GM21515 (cell line): ENCODE measurements at regions not wholly inside any gene's neighbourhood (a gene's known extent, or its start where the extent isn't known, plus 50 kb on each side); places are given as distances from the start of the nearest gene placed in this dataset.
"Not testable (repeated sequence)": the region's sequence is repeated elsewhere in the genome, so short reads cannot be mapped to it uniquely, and the experiment has no call there.

ENCODE experiments used
- ATAC-seq: cut with Tn5 transposase; IDR thresholded peaks from one replicate; pipeline ENCODE4 v1.9.1; 2021; ENCODE audit not compliant: unreplicated experiment

DNA sequence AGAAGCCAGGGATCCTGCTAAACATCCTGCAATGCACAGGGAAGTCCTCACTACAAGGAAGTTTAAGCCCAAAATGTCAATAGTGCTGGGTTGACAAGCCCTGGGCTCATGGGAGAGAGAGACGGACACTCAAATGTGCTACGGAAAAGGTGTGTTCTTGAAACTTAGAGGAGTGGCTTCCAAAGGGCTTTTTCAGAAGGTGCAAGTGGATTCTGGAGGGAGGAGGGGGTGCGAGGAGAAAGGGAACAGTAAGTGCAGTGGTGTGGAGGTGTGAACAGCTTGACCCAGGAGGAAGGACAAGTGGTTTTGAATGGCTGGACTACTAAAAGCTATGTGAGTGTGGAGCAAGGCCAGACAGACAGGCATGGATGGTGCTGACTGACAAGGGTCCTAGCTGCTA lies 50.4 kb upstream of the CECR2 start:
- ATAC-seq, result no peak

DNA sequence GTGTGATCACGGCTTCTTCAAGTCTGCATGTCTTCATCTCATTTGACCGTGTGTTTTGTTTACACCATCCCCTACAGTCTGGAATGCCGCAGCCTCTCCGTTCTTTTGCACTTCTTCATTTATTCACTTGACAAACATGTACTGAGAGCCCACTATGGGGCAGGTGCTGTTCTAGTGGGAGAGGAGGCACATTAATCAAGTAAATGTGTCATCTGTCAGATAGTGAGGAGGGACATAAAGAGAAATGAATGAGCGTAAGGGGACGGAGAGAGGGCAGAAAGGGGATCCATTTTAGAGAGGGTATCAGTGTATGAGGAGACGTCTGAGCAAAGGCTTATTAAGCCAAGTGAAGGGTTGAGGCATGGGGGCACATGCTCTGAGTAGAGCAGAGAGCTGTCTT lies 54.0 kb upstream of the CECR2 start:
- no peak for ATAC-seq

DNA sequence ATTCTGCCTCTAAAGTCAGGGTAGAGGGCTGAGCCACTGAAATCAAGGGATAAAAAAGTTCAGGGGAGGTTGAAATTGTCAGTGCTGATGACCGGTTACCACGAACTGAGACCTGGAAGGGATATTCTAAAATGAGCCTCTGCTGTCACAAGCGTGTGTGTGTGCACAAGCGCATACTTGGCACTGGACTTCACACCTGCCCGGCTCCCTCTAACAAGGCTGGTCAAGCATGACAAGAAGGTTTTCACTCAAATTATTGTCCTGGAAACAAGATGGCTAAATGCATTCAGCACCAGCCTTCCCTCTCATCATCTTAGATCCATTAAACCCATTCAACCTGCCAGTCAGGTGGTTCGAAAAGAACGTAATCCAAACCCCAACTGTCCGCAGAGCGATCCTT lies 54.8 kb upstream of the CECR2 start:
- ATAC-seq, result no peak

DNA sequence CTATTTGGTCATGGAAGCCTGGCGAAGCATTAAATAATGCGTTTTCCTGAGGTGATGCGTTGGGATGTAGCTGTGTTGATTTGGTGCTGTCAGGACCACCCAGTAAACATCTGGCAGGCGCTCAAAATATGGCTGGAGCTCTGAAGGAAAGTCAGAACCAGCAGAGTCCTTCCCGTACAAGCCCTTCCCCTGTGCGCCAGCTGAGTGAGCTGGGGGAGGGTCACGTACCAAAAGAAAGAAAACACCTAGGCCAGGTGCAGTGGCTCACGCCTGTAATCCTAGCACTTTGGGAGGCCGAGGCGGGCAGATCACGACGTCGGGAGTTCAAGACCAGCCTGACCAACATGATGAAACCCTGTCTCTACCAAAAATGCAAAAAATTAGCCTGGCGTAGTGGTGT lies 55.6 kb upstream of the CECR2 start:
- ATAC-seq, result no peak

DNA sequence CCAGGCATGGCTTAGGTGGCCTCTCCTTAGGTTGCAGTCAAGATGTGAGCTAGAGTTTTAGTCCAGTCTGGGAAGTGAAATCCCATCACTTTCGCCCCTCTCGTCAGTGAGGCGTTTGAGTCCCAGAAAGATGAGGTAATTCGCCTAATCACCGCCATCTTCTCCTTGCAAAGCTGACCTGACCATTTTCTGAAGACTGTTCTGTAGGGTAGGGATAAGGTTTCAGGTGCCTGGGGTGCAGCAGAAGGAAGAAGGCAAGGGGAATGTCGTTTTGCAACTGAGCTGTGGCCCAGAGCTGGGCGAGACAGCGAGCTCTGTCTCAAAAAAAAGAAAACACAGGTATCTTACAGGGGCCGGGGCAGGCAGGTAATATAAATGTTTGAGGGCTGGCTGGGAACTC lies 61.7 kb upstream of the CECR2 start:
- no peak for ATAC-seq

DNA sequence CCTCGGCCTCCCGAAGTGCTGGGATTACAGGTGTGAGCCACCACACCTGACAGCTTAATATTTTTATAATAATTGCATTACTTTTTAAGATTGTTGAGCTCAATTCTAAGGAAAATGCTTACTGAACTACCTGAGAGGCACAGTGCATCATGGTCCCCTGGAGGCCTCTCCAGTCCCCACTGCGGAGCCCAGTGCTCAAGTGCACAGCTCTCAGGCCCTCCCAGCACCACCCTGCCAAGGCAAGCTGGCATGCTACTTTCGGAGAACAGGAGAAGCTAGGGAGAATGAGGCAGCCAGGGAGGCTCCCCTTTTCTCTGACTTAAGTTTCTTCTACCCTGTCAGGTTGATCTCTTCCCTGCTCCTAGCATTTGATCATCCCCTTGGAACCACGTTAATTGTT lies 64.2 kb upstream of the CECR2 start:
- no peak for ATAC-seq

DNA sequence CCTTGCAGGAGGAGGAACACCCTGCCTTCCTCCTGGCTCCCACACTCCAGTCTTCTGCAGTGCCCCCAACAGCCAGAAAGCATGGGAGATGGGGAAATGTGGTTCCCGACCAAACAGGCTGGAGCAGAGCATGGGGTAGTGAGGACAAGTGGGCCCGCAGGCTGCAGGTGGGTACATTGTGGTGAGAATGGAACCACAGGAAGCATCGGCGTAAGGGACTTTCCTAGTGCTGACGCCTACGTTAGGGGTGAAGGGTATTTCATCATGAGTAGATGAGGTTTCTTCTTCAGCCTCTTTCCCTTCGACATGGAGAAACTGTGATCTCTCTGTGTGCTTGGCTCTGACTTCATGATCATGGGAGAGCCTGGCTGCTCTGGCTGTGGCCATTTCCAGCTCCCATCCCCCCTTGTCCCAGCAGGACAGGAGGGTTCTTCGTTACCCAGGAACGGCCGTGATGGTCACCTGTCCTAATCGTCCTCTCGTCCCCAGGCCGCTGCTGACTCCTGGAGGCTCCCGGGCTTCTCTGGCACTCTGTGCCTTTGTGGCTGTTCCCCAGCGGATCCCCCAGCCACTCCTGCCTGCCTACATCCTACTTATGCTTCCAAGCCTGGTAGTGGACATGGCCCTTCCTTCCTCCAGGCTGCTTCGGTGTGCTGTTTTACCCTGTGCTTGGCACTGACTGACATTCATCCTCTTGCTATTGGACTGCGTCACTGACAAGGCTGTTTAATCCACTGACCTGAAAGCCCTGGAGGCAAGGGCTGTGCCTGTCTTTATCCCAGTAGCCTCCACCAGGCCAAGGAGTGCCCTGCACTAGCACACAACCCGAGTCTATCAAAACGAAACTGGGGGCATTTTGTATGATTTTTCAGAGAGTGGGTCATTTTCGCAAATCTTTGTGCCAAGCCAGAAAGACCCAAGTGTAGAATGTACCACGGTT lies 65.2 kb upstream of the CECR2 start:
- peak; percentile 61 for ATAC-seq

DNA sequence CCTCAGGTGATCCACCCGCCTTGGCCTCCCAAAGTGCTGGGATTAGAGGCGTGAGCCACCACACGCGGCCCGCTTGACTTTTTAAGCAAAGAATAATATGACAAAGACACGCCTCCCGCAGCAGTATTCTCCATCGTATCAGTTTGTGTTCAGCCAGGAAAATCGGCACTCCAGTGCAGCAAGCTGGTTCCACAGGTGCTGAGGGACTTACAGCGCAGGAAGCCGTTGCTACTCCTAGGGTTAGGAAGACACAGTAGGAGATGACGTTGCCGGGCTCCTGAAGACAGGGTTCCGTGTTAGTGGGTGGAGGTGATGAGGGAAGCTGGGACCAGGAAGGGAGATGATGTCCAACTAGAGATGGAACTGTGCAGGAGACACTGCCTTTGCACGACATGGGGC lies 65.8 kb upstream of the CECR2 start:
- ATAC-seq, result no peak

DNA sequence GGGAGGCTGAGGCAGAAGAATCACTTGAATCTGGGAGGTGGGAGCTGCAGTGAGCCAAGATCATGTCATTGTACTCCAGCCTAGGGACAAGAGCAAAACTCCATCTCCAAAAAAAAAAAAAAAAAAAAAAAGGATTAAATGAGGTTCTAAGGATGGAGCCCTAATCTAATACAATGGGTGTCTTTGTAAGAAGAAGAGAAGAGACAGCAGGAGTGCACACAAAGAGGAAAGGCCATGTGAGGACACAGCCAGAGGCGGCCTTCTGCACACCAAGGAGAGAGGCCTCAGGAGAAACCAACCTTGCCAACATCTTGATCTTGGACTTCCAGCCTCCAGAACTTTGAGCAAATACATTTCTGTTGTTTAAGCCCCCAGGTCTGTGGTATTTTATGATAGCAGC lies 66.6 kb upstream of the CECR2 start:
- ATAC-seq, result no peak

DNA sequence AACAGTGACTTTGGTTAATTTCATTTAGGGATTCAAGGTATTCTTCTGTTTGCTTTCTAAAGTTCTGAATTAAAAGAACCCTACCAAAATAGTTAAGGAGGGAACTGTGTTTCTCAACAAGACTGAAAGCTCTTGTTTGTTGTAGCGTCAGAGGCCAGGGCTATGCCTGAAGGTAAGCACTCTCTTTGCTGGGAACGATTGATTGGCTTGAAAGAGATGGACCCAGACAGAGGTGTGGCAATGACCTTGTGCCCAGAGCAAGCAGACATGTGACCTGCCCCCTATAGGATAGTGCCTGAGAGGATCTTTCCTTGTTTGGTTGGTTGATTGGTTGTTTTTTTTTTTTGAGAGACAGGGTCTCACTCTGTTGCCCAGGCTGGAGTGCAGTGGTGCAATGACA lies 68.3 kb upstream of the CECR2 start:
- no peak for ATAC-seq

DNA sequence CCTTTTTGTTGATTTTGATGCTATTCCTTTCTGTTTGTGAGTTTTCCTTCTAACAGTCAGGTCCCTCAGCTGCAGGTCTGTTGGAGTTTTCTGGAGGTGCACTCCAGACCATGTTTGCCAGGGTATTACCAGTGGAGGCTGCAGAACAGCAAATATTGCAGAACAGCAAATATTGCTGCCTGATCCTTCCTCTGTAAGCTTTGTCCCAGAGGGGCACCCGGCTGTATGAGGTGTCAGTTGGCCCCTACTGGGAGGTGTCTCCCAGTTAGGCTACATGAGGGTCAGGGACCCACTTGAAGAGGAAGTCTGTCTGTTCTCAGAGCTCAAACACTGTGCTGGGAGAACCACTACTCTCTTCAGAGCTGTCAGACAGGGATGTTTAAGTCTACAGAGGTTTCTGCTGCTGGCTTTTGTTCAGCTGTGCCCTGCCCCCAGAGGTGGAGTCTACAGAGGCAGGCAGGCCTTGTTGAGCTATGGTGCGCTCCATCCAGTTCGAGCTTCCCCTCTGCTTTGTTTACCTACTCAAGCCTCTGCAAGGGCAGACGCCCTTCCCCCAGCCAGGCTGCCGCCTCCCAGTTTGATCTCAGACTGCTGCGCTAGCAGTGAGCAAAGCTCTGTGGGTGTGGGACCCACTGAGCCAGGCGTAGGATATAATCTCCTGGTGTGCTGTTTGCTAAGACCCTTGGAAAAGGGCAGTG lies 70.3 kb upstream of the CECR2 start:
- ATAC-seq, result not testable (repeated sequence)

DNA sequence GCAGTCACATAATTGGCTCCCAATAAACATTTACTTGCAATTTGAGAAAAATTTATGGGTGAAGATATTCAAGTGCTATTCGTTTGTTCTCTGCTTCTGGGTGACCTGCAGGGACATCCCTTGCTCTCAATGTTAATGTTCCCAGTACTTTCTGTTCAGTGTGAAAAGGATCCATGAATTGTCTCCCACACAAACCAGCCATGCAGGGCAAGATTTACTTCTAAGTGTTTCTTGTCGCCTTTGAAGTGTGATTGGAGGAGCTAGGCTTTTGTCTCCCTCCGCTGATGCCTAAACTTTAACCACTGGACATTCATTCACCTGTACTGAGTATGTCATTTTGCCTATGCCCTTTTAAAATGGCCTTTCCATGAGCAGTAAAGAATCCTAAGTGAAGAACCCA lies 66.4 kb upstream of the ADA2 start:
- no peak for ATAC-seq

DNA sequence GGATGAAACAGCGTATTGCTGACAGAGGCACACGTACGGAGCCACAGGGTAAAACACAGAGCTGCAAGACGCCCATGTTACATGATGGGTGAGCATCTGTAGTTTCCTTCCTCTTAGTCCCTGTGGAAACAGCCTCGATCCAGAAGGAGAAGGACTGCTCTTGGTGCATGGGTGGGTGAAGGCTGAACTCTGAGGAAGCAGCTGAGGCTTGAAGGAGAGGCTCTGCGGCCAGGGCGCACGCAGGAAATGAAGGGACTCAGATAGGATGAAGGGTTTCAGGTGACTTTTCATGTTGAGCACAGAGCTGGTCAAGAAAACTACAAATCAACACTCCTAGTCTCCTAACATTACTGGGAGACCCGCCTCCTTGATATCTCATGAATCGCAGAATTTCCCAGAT lies 65.7 kb upstream of the ADA2 start:
- ATAC-seq, result no peak

DNA sequence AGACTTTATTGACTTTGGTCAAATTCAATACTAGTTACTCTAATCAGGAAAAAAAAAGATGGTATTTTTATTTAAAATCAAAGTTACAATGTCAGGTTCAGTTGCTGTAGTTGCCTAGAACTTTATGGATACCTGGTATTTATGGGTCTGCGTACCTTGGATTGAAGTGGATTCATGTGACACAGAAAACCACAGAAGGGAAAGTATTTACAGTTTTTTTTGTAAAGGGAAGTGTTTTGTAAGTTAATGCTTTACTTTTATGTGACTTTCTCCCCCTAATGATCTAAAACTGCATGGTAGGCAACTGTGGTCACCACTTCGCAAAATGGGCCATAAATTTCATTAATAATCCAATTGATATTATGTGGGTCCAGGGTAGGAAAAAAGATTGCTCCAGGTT lies 65.2 kb upstream of the ADA2 start:
- no peak for ATAC-seq

DNA sequence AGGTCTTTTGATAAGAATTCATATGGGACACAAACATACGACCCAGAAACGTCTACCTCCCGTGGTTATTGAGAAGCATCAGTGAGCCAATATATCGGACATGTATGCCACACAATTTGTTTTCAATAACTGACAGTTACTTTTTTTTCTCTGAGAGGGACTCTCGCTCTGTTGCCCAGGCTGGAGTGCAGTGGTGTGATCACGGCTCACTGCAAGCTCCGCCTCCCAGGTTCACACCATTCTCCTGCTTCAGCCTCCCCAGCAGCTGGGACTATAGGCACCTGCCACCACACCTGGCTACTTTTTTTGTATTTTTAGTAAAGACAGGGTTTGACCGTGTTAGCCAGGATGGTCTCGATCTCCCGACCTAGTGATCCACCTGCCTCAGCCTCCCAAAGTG lies 64.6 kb upstream of the ADA2 start:
- not testable (repeated sequence) for ATAC-seq

DNA sequence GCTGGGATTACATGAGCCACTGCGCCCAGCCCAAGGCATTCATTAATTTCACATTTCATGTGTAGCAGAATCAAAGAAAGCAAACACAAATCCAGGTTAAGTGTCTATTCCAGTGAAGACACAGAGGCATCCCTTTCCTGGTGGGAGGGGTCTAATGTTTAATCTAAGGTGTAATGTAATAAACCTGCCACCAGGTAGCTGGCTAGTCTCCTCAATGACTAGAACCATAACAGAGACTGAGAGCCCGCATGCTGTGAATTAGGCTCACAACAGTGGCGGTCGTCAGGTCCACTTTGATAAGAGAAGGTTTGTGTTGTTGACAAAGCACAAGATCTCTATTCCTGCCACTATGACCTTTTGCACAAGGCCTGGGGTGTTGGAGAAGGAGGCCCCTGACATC lies 64.2 kb upstream of the ADA2 start:
- no peak for ATAC-seq

DNA sequence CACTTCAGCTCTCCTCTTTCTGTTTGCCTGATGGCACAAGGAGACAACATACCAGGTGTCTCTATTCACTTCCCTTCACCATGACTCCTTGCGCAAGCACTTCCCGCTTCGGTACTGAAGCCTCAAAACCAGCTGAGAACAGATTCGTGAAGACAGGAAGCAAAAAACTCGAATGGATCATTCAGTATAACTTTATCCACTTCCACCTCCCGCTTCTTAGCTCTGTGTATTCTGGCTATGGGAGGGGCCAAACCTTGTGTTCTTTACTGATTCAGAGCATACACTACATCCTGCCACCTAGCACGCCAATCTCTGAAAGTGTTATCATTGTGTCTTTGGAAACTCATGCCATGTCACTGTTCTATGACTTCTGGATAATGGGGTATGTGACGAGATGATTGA lies 62.2 kb upstream of the ADA2 start:
- no peak for ATAC-seq

DNA sequence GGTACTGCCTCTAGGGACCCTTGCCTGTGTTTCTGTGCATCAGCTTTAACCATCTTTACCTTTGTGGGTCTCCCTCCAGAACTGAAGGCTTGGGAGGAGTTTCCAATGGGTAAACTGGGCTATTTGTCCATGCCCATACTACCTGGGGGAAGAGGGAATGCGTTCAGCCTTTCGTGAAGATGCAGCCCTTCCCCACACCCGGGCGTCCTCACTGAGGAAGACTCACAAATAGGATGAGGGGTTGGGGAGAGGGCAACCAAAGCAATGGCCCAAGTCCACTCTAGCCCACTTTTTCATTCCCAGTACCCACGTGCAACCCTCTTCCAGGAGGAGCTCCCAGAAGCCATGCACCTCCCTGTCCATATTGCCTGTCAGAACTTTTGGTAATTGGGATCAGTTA lies 61.8 kb upstream of the ADA2 start:
- no peak for ATAC-seq

DNA sequence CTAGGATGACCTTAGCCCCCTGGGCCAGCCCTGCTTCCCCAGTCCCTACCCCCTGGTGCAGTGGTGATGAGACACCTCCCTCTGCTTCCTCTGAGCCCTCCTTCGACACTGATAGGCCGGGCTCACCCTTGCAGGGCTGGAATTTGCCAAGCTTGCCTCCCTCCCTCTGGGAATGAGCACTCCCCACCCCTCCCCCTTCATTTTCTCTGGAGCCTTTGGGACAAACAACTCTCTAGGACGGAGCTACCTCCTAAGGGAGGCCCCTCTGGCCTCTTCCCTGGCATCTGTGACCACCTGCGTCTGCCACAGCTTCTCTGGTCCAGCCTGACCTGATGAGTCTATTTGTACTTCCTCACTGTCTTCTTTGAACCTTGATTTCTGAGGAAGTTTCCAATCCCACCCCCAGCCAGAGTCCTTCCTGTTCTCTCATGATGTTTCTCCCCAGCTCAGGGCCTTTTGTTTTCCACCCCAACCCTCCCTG lies 53.3 kb upstream of the ADA2 start:
- no peak for ATAC-seq

DNA sequence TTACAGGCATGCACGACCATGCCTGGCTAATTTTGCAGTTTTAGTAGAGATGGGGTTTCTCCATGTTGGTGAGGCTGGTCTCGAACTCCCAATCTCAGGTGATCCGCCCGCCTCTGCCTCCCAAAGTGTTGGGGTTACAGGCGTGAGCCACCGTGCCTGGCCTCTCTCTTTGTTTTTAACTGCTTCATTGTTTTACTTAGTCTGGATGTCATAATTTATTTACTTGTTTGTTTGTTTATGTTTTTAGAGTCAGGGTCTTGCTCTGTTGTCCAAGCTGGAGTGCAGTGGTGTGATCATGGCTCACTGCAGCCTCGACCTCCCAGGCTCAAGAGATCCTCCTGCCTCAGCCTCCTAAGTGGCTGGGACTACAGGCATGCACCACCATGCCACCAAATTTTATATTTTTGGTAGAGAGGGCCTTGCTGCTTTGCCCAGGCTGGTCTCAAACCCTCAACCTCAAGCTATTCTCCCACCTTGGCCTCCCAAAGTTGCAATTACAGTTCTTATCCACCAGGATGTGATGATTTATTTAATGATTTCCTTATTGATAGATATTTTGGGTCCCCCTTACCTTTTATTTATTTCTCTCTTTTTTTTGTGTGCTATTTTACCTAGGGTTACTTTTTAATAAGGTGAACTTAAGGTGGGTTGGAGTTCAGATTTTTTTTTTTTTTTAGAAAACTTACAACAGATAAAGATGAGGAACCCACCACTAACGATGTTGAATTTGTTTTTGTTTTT lies 52.6 kb upstream of the ADA2 start:
- no peak for ATAC-seq

DNA sequence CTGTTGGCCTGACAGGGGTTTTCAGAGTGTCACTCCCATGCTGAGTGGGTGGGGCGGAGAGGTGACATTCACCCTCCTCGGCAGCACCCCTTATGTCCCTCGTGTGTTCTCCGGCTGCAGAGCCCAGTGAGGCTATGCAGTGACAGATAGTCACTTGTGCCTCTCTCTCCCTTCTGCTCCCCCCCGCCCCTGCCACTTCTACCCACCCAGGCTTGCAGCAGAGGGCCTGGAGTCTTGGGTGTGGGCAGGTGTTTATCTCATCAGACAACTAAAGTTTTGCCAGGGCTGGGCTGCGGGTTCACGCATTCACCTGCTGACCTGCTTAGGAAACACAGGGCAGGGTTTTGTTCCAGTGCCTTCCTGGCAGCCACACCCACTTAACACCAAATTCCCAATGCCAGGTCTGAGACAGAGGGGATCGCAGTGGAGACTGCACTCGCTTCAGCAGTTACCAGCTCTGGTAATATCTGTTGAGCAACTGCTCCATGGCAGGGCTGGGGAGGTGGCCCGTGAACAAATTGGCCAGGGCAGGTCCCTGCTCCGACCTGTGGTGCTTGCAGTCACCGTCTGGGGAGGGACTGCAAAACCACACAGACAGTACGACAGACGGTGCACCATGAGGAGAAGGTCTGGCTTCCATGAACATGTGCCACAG lies 50.5 kb upstream of the ADA2 start:
- no peak for ATAC-seq
